NCI-H146 (cell line): ENCODE measurements at regions not wholly inside any gene's neighbourhood (a gene's known extent, or its start where the extent isn't known, plus 50 kb on each side); places are given as distances from the start of the nearest gene placed in this dataset.

Source experiments
- DNase-seq: peaks from one replicate; lab custom pipeline; 2025; lab: John Stamatoyannopoulos, UW

- no peak for DNase-seq
These were observed 112.6 kb upstream of the CCDC112 start for GRCh38 chr5:115409094-115409493.

- no peak for DNase-seq
These were observed 106.5 kb upstream of the CCDC112 start for GRCh38 chr5:115402822-115403577.

- no peak for DNase-seq
These were observed 105.6 kb upstream of the CCDC112 start for GRCh38 chr5:115402092-115402491.

GRCh38 chr5:115398719-115399118 lies 102.3 kb upstream of the CCDC112 start:
- no peak for DNase-seq

- DNase-seq: no peak
These were observed 100.2 kb upstream of the CCDC112 start for GRCh38 chr5:115396688-115397087.

- no peak for DNase-seq
These were observed 99.6 kb upstream of the CCDC112 start for GRCh38 chr5:115396081-115396480.

GRCh38 chr5:115394531-115394930 lies 98.1 kb upstream of the CCDC112 start:
- DNase-seq: no peak

GRCh38 chr5:115393239-115393638 lies 96.8 kb upstream of the CCDC112 start:
- DNase-seq: no peak

GRCh38 chr5:115392611-115393010 lies 96.2 kb upstream of the CCDC112 start:
- no peak for DNase-seq

- DNase-seq: no peak
These were observed 95.3 kb upstream of the CCDC112 start for GRCh38 chr5:115391780-115392179.

GRCh38 chr5:115389799-115390382 lies 93.4 kb upstream of the CCDC112 start:
- DNase-seq: peak; percentile 68

GRCh38 chr5:115389034-115389798 lies 92.8 kb upstream of the CCDC112 start:
- DNase-seq: no peak

- no peak for DNase-seq
These were observed 91.8 kb upstream of the CCDC112 start for GRCh38 chr5:115388240-115388639.

- DNase-seq: no peak
These were observed 91.4 kb upstream of the CCDC112 start for GRCh38 chr5:115387816-115388215.

GRCh38 chr5:115386657-115387056 lies 90.2 kb upstream of the CCDC112 start:
- DNase-seq: no peak

- DNase-seq: no peak
These were observed 88.3 kb upstream of the CCDC112 start for GRCh38 chr5:115384587-115385375.

GRCh38 chr5:115382989-115383388 lies 86.5 kb upstream of the CCDC112 start:
- DNase-seq: no peak

- no peak for DNase-seq
These were observed 85.6 kb upstream of the CCDC112 start for GRCh38 chr5:115381911-115382662.

GRCh38 chr5:115379622-115380344 lies 83.3 kb upstream of the CCDC112 start:
- DNase-seq: peak; percentile 96

GRCh38 chr5:115378754-115379153 lies 82.3 kb upstream of the CCDC112 start:
- DNase-seq: no peak
